Transverse colon (tissue), 4 donors: ENCODE measurements at regions not wholly inside any gene's neighbourhood (a gene's known extent, or its start where the extent isn't known, plus 50 kb on each side); places are given as distances from the start of the nearest gene placed in this dataset.

Experiments used
- DNase-seq: peaks from one replicate; pipeline ENCODE4 v3.0.0-alpha.2; 2019
- H3K27ac ChIP-seq, 4 donors: fragments of 200-600 bp; sonication (generic); 2 replicates each; pipeline ENCODE4 v1.5.1; 2016 to 2018; ENCODE audit warnings: inconsistent platforms in 4 of 4
- H3K27me3 ChIP-seq: fragments of 200-600 bp; sonication (generic); 2 replicates; pipeline ENCODE4 v1.5.1; 2017; ENCODE audit warnings: inconsistent platforms
- H3K36me3 ChIP-seq, 4 donors: fragments of 200-600 bp; sonication (generic); 2 replicates each; pipeline ENCODE4 v1.5.1; 2017 to 2019; ENCODE audit warnings: inconsistent platforms in 4 of 4
- H3K4me1 ChIP-seq, 4 donors: fragments of 200-600 bp; sonication (generic); 2 replicates each; pipeline ENCODE4 v1.5.1; 2017 to 2020; ENCODE audit warnings: inconsistent platforms in 4 of 4
- H3K4me3 ChIP-seq, 4 donors: fragments of 200-600 bp; sonication (generic); 1 replicate in 1 of 4; 2 replicates in 3 of 4; pipeline versions ENCODE4 v1.5.1 to v1.6.1; 2017 to 2019; ENCODE audit warnings: inconsistent platforms in 4 of 4
- H3K9me3 ChIP-seq, 2 donors: fragments of 200-600 bp; sonication (generic); 2 replicates each; pipeline ENCODE4 v1.5.1; 2017 to 2019; ENCODE audit warnings: inconsistent platforms in 2 of 2
- EP300 ChIP-seq: sonication (generic); formaldehyde crosslinking; IDR thresholded peaks from one replicate; pipeline ENCODE4 v1.6.1; 2017; ENCODE audit warnings: antibody characterized with exemption, low read depth
- POLR2A ChIP-seq: fragments of 450-650 bp; IDR thresholded peaks from one replicate; pipeline ENCODE4 v1.6.1; 2016; ENCODE audit warnings: antibody characterized with exemption, mild to moderate bottlenecking, moderate library complexity
- POLR2AphosphoS5 ChIP-seq, 3 donors: sonication (generic); formaldehyde crosslinking; IDR thresholded peaks; one replicate each; pipeline ENCODE4 v1.6.1; 2016; ENCODE audit warnings: antibody characterized with exemption in 3 of 3
- WGBS, 2 donors: methylation state at CpG; one replicate each; pipeline ENCODE4 v1.1.5; 2018; ENCODE audit warnings: low coverage in 1 of 2; 5-methylcytosine and 5-hydroxymethylcytosine counted together
- in situ Hi-C, 4 donors: fragments of 200-750 bp; cut with MboI; loops; one replicate each; pipeline versions ENCODE4 v1.15.0 to v1.15.1; 2017; ENCODE audit warnings: low sequenced_read_pairs in 3 of 4, low pct_ligation_motif_present in 1 of 4, low pct_unique_long_range_greater_than_20kb in 1 of 4
- intact Hi-C: fragments of 100-400 bp; cut with DNase I; formaldehyde crosslinking; loops from one replicate; pipeline ENCODE4 v1.15.1; 2023; ENCODE audit warnings: low total_unique reads
- TF ChIP-seq, protein P1 (sequence below), 5 experiments: fragments of 200-600 bp in 3 of 5; fragments of 450-650 bp in 2 of 5; sonication (generic) in 3 of 5; IDR thresholded peaks; 1 replicate in 2 of 5; 2 replicates in 3 of 5; pipeline ENCODE4 v1.5.1; 2016 to 2017; ENCODE audit warnings: antibody characterized with exemption in 5 of 5, inconsistent platforms in 3 of 5, mild to moderate bottlenecking in 2 of 5, moderate library complexity in 1 of 5

DNA sequence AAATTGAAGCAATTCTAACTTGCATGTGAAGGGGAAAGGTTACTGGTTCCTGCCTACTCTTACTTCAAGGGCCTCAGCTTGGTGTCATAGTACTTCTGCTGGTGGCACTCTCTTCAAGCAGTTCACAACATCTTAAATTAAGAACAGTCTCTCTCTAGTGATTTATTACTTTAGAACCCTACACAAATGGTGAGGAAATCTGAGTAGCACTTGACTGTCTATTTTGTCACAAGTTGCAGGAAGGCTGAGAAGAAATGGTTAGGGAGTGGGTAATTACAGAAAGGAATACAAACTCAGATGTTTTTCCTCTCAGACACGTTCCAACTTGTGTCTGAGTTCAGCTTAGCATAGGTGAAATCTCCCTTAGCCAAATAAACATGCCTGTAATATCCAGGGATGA is 242.3 kb upstream of the GRIA3 start:
- no peaks in the 10 kb centered on the region for H3K4me1 ChIP-seq
- in situ Hi-C loops, result no loop called here
- 0 to 28% methylated on average over 1 of the region's 1 CpG for WGBS, 2 donors
- DNase-seq, result no peak
- intact Hi-C loops, result no loop called here
- H3K27me3 ChIP-seq, result no peaks in the 10 kb centered on the region
- no peak overlapping the region for H3K27ac ChIP-seq
- no peak overlapping the region for H3K4me3 ChIP-seq
- no peaks in the 10 kb centered on the region for H3K9me3 ChIP-seq
- TF ChIP-seq EP300, result no peak
- no peak for TF ChIP-seq POLR2AphosphoS5 (IDR thresholded peaks at IDR 0.05)
- TF ChIP-seq POLR2A, result no peak
- TF ChIP-seq, protein P1, sequence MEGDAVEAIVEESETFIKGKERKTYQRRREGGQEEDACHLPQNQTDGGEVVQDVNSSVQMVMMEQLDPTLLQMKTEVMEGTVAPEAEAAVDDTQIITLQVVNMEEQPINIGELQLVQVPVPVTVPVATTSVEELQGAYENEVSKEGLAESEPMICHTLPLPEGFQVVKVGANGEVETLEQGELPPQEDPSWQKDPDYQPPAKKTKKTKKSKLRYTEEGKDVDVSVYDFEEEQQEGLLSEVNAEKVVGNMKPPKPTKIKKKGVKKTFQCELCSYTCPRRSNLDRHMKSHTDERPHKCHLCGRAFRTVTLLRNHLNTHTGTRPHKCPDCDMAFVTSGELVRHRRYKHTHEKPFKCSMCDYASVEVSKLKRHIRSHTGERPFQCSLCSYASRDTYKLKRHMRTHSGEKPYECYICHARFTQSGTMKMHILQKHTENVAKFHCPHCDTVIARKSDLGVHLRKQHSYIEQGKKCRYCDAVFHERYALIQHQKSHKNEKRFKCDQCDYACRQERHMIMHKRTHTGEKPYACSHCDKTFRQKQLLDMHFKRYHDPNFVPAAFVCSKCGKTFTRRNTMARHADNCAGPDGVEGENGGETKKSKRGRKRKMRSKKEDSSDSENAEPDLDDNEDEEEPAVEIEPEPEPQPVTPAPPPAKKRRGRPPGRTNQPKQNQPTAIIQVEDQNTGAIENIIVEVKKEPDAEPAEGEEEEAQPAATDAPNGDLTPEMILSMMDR (IDR thresholded peaks at IDR 0.05), result no peak
- H3K36me3 ChIP-seq, result no peaks in the 10 kb centered on the region

DNA sequence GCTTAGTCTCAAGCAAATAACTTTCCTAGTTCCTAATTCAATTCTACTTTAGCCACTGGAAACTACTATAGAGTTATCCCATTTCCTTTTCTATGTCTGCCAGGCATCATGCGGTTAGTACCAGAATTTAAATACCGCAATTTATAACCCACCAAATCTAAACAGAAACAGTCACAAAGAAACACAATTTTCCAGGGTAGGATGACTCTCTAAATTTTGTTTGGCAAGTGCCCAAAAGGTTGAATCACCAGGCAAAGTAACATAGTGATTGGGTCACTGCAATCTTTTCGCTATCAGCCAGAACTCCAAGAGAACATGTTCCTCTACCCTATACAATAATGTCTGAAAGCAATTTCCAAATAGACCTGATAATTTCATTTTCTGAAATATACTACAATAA is 240.2 kb upstream of the GRIA3 start:
- no peak for DNase-seq
- no peaks in the 10 kb centered on the region for H3K36me3 ChIP-seq
- 92% methylated on average over 3 of the region's 3 CpGs; no CpG with 5 or more reads in 1 of the 2 donors for WGBS, 2 donors
- intact Hi-C loops, result no loop called here
- TF ChIP-seq POLR2AphosphoS5 (IDR thresholded peaks at IDR 0.05), result no peak
- TF ChIP-seq POLR2A, result no peak
- TF ChIP-seq, protein P1 (IDR thresholded peaks at IDR 0.05), result no peak
- TF ChIP-seq EP300, result no peak
- H3K27me3 ChIP-seq, result no peaks in the 10 kb centered on the region
- no peak overlapping the region for H3K27ac ChIP-seq
- H3K4me1 ChIP-seq, result no peaks in the 10 kb centered on the region
- in situ Hi-C loops, result no loop called here
- H3K9me3 ChIP-seq, result no peaks in the 10 kb centered on the region
- no peak overlapping the region for H3K4me3 ChIP-seq

DNA sequence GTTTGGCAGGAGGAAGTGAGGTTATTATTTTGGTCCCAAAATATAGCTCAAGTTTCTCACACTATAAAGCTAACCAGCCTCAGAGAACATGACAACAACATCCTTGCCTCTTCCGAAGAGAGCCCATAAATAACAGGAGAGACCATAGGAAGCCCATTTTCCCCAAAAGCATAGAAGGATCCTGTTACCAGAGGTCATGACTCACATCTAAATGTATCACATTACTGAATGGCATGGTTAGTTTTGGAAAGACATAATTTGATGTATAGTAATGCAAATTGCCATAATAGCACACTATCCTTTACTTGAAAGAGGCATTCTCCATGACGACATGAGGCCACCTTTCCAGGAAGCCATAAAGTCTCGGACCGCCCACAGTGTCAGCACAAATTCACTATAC is 238.8 kb upstream of the GRIA3 start:
- Histone ChIP-seq H3K27me3 (no peaks in the 10 kb centered on the region), H3K9me3 (no peaks in the 10 kb centered on the region), H3K4me3 (no peak overlapping the region), H3K4me1 (no peaks in the 10 kb centered on the region), H3K36me3 (no peaks in the 10 kb centered on the region), H3K27ac (no peak overlapping the region)
- no peak for DNase-seq
- in situ Hi-C loops (no loop called here), intact Hi-C loops (no loop called here)
- TF ChIP-seq EP300, result no peak
- no peak for TF ChIP-seq POLR2AphosphoS5 (IDR thresholded peaks at IDR 0.05)
- TF ChIP-seq, protein P1 (IDR thresholded peaks at IDR 0.05), result no peak
- no peak for TF ChIP-seq POLR2A
- 69 to 83% methylated on average over 1 to 4 of the region's 4 CpGs for WGBS, 2 donors

DNA sequence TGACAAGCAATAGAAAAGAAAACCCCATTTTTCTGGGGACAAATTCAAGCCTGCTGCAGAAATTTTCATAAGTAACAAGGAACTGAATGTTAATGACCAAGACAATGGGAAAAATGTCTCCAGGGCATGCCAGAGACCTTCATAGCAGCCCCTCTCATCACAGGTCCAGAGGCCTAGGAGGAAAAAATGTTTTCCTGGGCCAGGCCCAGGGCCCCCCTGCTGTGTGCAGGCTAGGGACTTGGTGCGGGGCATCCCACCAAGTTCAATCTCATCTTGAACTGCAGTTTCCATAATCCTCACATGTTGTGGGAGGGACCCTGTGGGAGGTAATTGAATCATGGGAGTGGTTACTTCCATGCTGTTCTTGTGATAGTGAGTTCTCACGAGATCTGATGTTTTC is 211.5 kb upstream of the GRIA3 start:
- Histone ChIP-seq H3K9me3 (no peaks in the 10 kb centered on the region), H3K27ac (no peak overlapping the region), H3K27me3 (no peaks in the 10 kb centered on the region), H3K36me3 (no peaks in the 10 kb centered on the region), H3K4me1 (no peaks in the 10 kb centered on the region), H3K4me3 (no peak overlapping the region)
- 45% methylated on average over 2 of the region's 2 CpGs; no CpG with 5 or more reads in 1 of the 2 donors for WGBS, 2 donors
- no peak for TF ChIP-seq EP300
- no peak for TF ChIP-seq POLR2A
- no peak for TF ChIP-seq POLR2AphosphoS5 (IDR thresholded peaks at IDR 0.05)
- TF ChIP-seq, protein P1 (IDR thresholded peaks at IDR 0.05), result no peak
- in situ Hi-C loops (no loop called here), intact Hi-C loops (no loop called here)
- DNase-seq, result no peak
